Rectal smooth muscle tissue (tissue), 1 donor: ENCODE measurements at regions not wholly inside any gene's neighbourhood (a gene's known extent, or its start where the extent isn't known, plus 50 kb on each side); places are given as distances from the start of the nearest gene placed in this dataset.

Experiments used
- H3K27ac ChIP-seq: one replicate; pipeline ENCODE4 v1.7.0; 2013; ENCODE audit warnings: low read depth, low read length, inconsistent platforms
- H3K27me3 ChIP-seq: one replicate; pipeline ENCODE4 v1.7.0; 2013; ENCODE audit warnings: low read length; ENCODE audit not compliant: control insufficient read depth, insufficient read depth
- H3K36me3 ChIP-seq: one replicate; pipeline ENCODE4 v1.7.0; 2013; ENCODE audit warnings: low read length; ENCODE audit not compliant: control insufficient read depth, insufficient read depth
- H3K4me1 ChIP-seq: one replicate; pipeline ENCODE4 v1.7.0; 2013; ENCODE audit warnings: low read length; ENCODE audit not compliant: control insufficient read depth, insufficient read depth
- H3K4me3 ChIP-seq: one replicate; pipeline ENCODE4 v1.7.0; 2013; ENCODE audit warnings: low read length
- H3K9ac ChIP-seq: one replicate; pipeline ENCODE4 v1.7.0; 2013; ENCODE audit warnings: low read length

- H3K27me3 ChIP-seq, result no peaks in the 10 kb centered on the region
- H3K27ac ChIP-seq, result no peak overlapping the region
- H3K4me1 ChIP-seq, result no peaks in the 10 kb centered on the region
- no peak overlapping the region for H3K9ac ChIP-seq
- H3K4me3 ChIP-seq, result no peak overlapping the region
- H3K36me3 ChIP-seq, result no peaks in the 10 kb centered on the region
Observed at GRCh38 chr4:126572264-126572663, 1060.5 kb upstream of the INTU start.

- no peaks in the 10 kb centered on the region for H3K36me3 ChIP-seq
- H3K4me1 ChIP-seq, result no peaks in the 10 kb centered on the region
- no peak overlapping the region for H3K27ac ChIP-seq
- H3K9ac ChIP-seq, result no peak overlapping the region
- no peak overlapping the region for H3K4me3 ChIP-seq
- H3K27me3 ChIP-seq, result no peaks in the 10 kb centered on the region
Observed at GRCh38 chr4:126582737-126583136, 1050.0 kb upstream of the INTU start.

GRCh38 chr4:126583509-126583908 lies 1049.2 kb upstream of the INTU start:
- Histone ChIP-seq H3K4me3 (no peak overlapping the region), H3K27ac (no peak overlapping the region), H3K4me1 (no peaks in the 10 kb centered on the region), H3K36me3 (no peaks in the 10 kb centered on the region), H3K27me3 (no peaks in the 10 kb centered on the region), H3K9ac (no peak overlapping the region)

- Histone ChIP-seq H3K36me3 (no peaks in the 10 kb centered on the region), H3K27me3 (no peaks in the 10 kb centered on the region), H3K4me3 (no peak overlapping the region), H3K27ac (no peak overlapping the region), H3K4me1 (no peaks in the 10 kb centered on the region), H3K9ac (no peak overlapping the region)
Observed at GRCh38 chr4:126591583-126591982, 1041.2 kb upstream of the INTU start.

GRCh38 chr4:126592088-126592487 lies 1040.7 kb upstream of the INTU start:
- Histone ChIP-seq H3K36me3 (no peaks in the 10 kb centered on the region), H3K27ac (no peak overlapping the region), H3K9ac (no peak overlapping the region), H3K27me3 (no peaks in the 10 kb centered on the region), H3K4me1 (no peaks in the 10 kb centered on the region), H3K4me3 (no peak overlapping the region)

GRCh38 chr4:126593626-126594025 lies 1039.1 kb upstream of the INTU start:
- no peak overlapping the region for H3K9ac ChIP-seq
- no peaks in the 10 kb centered on the region for H3K36me3 ChIP-seq
- H3K4me3 ChIP-seq, result no peak overlapping the region
- no peak overlapping the region for H3K27ac ChIP-seq
- H3K4me1 ChIP-seq, result no peaks in the 10 kb centered on the region
- no peaks in the 10 kb centered on the region for H3K27me3 ChIP-seq

- no peak overlapping the region for H3K9ac ChIP-seq
- no peak overlapping the region for H3K4me3 ChIP-seq
- H3K36me3 ChIP-seq, result no peaks in the 10 kb centered on the region
- H3K27ac ChIP-seq, result no peak overlapping the region
- H3K4me1 ChIP-seq, result no peaks in the 10 kb centered on the region
- H3K27me3 ChIP-seq, result no peaks in the 10 kb centered on the region
Observed at GRCh38 chr4:126595643-126596042, 1037.1 kb upstream of the INTU start.

GRCh38 chr4:126599746-126600145 lies 1033.0 kb upstream of the INTU start:
- Histone ChIP-seq H3K27ac (no peak overlapping the region), H3K27me3 (no peaks in the 10 kb centered on the region), H3K36me3 (no peaks in the 10 kb centered on the region), H3K9ac (no peak overlapping the region), H3K4me3 (no peak overlapping the region), H3K4me1 (no peaks in the 10 kb centered on the region)

- Histone ChIP-seq H3K9ac (no peak overlapping the region), H3K4me1 (no peaks in the 10 kb centered on the region), H3K27me3 (no peaks in the 10 kb centered on the region), H3K4me3 (no peak overlapping the region), H3K36me3 (no peaks in the 10 kb centered on the region), H3K27ac (no peak overlapping the region)
Observed at GRCh38 chr4:126603210-126603609, 1029.5 kb upstream of the INTU start.

GRCh38 chr4:126603825-126604224 lies 1028.9 kb upstream of the INTU start:
- no peak overlapping the region for H3K27ac ChIP-seq
- H3K4me1 ChIP-seq, result no peaks in the 10 kb centered on the region
- H3K36me3 ChIP-seq, result no peaks in the 10 kb centered on the region
- no peaks in the 10 kb centered on the region for H3K27me3 ChIP-seq
- H3K4me3 ChIP-seq, result no peak overlapping the region
- no peak overlapping the region for H3K9ac ChIP-seq

GRCh38 chr4:126604268-126604867 lies 1028.4 kb upstream of the INTU start:
- Histone ChIP-seq H3K9ac (no peak overlapping the region), H3K27ac (no peak overlapping the region), H3K27me3 (no peaks in the 10 kb centered on the region), H3K4me3 (no peak overlapping the region), H3K4me1 (no peaks in the 10 kb centered on the region), H3K36me3 (no peaks in the 10 kb centered on the region)

- Histone ChIP-seq H3K36me3 (no peaks in the 10 kb centered on the region), H3K4me1 (no peaks in the 10 kb centered on the region), H3K4me3 (no peak overlapping the region), H3K27me3 (no peaks in the 10 kb centered on the region), H3K9ac (no peak overlapping the region), H3K27ac (no peak overlapping the region)
Observed at GRCh38 chr4:126610933-126611332, 1021.8 kb upstream of the INTU start.

- Histone ChIP-seq H3K27ac (no peak overlapping the region), H3K4me1 (no peaks in the 10 kb centered on the region), H3K27me3 (no peaks in the 10 kb centered on the region), H3K36me3 (no peaks in the 10 kb centered on the region), H3K4me3 (no peak overlapping the region), H3K9ac (no peak overlapping the region)
Observed at GRCh38 chr4:126611900-126612299, 1020.9 kb upstream of the INTU start.
